GM20000 (cell line): ENCODE measurements at regions not wholly inside any gene's neighbourhood (a gene's known extent, or its start where the extent isn't known, plus 50 kb on each side); places are given as distances from the start of the nearest gene placed in this dataset.

Experiments
- DNase-seq: peaks from one replicate; pipeline ENCODE4 v3.0.0; 2012; ENCODE audit warnings: low spot score
- TF ChIP-seq, protein P1 (sequence below): IDR thresholded peaks from 2 replicates; pipeline ENCODE4 v1.5.1; 2012; ENCODE audit warnings: mild to moderate bottlenecking, control low read depth; ENCODE audit errors: extremely low read depth, missing control alignments

DNA sequence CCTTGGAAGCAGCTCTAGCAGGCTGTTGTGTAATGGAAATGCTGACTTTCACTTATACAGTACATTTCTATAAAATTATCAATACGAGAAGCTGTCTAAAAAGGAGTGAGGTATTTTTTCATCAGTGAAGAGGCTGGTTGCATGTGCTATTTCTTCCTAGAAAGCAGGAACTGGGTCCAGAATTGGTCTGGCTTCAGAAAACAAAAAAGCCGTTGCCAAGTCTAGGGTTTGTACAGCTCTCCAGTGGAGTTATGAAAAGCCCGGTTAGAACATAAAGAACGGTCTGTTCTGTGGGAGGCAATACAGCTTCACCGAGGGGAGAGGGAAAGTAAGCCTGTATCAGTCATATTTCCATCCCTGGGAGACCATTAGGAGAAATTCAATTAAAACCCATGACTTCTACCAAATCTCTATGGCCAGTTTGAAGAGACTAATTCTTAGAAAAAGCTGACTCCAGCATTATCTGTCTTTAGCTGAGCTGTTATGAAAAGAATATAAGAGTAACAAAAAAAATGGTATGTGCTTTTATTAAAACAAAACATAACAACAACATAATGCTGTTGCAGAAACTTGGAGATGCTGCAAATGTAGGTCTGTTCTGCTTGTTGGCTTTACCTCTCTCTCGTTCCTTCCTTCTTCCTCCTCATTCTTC lies 217.0 kb downstream of the CMPK2 start:
- no peak for DNase-seq
- TF ChIP-seq, protein P1, sequence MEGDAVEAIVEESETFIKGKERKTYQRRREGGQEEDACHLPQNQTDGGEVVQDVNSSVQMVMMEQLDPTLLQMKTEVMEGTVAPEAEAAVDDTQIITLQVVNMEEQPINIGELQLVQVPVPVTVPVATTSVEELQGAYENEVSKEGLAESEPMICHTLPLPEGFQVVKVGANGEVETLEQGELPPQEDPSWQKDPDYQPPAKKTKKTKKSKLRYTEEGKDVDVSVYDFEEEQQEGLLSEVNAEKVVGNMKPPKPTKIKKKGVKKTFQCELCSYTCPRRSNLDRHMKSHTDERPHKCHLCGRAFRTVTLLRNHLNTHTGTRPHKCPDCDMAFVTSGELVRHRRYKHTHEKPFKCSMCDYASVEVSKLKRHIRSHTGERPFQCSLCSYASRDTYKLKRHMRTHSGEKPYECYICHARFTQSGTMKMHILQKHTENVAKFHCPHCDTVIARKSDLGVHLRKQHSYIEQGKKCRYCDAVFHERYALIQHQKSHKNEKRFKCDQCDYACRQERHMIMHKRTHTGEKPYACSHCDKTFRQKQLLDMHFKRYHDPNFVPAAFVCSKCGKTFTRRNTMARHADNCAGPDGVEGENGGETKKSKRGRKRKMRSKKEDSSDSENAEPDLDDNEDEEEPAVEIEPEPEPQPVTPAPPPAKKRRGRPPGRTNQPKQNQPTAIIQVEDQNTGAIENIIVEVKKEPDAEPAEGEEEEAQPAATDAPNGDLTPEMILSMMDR: no peak

DNA sequence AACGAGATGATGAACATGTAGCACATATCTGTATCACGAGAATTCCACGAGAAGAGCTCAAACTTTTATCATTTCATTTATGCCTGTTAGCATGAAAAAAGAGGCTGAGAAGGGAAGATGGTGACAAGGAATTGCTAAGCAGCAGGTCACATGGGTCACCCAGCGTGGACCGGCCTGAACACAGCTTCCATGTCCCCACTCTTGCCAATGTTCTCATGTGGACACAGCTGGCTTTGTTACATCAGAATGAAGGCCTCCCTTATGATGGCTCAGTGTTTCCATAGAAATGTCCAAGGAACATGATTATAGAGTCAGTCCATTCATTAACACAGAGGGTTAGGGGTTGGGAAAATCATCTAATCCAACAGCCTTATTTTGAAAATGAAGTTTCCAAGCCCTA lies 215.4 kb downstream of the CMPK2 start:
- no peak for DNase-seq
- TF ChIP-seq, protein P1: no peak

DNA sequence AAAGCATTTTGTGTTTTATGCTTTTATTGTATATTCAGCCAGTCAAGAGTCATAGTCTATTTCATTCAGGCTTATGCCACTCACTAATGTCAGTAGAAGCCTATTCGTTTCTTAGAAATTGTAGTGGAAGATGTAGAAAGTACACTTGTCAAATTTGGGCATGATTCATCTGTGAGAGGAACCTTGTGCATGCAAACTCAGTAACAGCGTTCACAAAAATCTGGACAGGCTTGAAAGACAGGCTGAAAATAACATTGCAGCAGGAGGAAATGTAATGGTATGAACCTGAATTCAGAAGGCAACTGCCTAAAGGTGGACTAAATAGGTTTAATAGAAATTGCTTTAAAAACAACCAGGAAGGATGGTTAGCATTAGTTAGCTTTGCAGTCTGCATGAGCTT lies 213.5 kb downstream of the CMPK2 start:
- no peak for DNase-seq

DNA sequence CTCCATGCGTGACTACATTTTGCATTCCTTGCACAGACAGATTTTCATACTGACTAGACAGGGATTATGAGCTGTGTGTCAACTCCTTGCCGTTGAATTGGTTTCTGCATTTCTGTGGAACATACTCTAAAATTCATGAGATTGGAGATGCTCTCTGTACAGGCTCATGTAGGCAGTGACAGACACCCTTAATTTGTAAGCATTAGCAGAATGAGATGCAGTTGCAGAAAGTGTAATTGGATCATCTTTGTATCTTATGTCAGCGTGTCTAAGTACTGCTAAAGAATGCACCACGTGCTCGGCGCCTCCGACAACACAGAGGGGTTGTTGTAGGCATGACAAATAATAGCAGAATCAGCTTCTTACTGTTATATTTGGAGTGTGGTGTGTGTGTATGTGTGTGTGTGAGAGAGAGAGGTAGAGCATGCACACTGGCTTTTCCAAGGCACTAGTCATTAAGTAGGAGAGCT lies 212.4 kb downstream of the CMPK2 start:
- TF ChIP-seq, protein P1: no peak
- DNase-seq: no peak

More for the DNA sequence above, 213.5 kb downstream of the CMPK2 start:
- TF ChIP-seq, protein P1: no peak

DNA sequence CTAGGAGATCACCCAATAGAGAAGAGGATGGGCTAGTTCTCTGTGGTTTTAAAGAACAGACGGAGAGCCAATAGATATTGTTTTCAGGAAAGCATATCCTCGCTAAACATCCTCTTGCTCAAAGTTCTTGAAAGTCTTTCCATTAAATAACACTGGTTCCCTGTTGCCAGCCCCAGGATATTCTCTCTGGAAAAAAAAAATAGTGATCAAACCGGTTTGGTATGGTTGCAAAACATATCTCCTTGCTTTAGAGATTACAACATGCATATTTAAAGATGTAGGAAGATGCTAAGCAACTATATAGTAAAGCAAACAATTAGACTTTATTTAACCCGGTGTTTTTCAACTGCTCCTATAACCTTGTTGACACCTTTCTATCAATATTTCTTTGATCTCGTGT lies 211.4 kb downstream of the CMPK2 start:
- DNase-seq: no peak
- TF ChIP-seq, protein P1: no peak

DNA sequence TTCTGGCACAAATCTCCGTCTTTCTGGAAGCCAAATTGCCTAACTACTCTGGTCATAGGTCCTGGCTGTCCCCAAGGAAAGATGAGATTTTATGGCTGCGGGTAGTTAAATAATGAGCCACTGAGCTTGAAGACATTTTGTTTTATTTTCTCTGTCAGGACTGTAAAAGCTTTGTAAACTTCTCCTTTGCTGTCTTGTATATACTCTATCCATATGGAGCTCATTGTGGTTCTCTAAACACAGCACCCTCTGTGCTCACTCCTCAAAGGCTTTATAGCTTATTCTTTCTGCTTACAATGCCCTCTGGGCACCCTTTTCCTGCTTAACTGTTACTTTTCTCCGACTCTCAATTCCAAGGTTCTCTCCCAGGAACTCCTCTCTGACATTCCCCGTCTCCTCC lies 209.1 kb downstream of the CMPK2 start:
- TF ChIP-seq, protein P1: no peak
- no peak for DNase-seq

DNA sequence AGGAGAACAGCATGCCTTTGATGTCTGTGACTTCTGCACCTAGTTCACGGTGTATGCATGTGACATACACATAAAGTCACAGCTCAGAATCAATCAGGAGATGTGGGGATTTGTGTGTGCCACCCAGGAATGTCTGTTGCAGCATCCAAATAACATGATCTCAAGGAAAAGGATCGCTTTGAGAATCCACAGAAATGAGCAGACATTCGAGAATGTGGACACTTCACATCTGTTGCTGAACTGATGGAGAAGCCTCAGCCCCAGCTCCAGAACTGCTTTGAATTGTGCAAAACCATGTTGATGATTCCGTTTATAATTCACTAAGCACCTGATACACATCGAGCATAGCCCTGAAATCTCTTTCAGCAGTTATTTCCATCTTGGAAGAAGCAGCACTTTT lies 208.6 kb downstream of the CMPK2 start:
- DNase-seq: no peak
- TF ChIP-seq, protein P1: no peak
